GM13977 (cell line): ENCODE measurements at regions not wholly inside any gene's neighbourhood (a gene's known extent, or its start where the extent isn't known, plus 50 kb on each side); places are given as distances from the start of the nearest gene placed in this dataset.

ENCODE experiments used
- DNase-seq: peaks from one replicate; pipeline ENCODE4 v3.0.0; 2012; ENCODE audit warnings: low spot score
- in situ Hi-C: fragments of 300-500 bp; cut with MboI; formaldehyde crosslinking; loops from one replicate; pipeline ENCODE4 v1.12.0; 2022; ENCODE audit warnings: low sequenced_read_pairs, low pct_unique_long_range_greater_than_20kb, mixed read lengths, inconsistent platforms; ENCODE audit not compliant: unreplicated experiment
- TF ChIP-seq, protein P1 (sequence below): IDR thresholded peaks from 2 replicates; pipeline ENCODE4 v1.5.1; 2012; ENCODE audit warnings: mild to moderate bottlenecking, control low read depth; ENCODE audit not compliant: insufficient read depth; ENCODE audit errors: extremely low read depth, missing control alignments

DNA sequence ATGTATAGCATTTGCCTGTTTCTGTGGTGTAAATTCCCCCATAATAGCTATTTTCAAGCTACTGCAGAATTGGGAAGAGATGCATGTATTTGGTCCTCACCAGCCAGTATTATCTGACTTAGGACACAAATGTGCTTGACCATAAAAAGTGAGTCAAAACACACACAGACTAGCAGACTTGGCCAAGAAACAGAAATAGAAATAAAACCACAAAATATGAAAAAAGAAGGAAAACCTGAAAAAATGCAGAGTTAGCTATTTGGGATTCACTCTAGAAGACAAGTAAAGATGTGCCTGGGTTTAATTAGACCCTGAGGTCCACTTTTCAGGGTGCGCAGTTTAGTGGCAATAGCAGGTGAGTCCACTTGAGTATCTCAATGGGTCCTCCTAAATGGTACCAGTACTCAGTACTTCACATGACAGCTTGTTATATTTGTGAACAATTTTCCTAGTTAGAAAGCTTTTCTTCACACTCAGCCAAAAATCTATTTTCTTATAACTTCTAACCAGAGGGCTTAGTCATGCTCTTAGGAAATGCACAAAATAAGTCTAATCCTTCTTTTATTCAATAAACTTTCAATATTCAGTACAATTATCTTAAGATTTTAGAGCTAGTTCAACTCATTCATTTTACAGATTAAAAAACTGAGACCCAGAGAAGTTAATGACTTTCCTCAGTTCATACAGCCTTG is 108.7 kb upstream of the JADE1 start:
- no peak for DNase-seq
- in situ Hi-C loops, result no loop called here
- TF ChIP-seq, protein P1, sequence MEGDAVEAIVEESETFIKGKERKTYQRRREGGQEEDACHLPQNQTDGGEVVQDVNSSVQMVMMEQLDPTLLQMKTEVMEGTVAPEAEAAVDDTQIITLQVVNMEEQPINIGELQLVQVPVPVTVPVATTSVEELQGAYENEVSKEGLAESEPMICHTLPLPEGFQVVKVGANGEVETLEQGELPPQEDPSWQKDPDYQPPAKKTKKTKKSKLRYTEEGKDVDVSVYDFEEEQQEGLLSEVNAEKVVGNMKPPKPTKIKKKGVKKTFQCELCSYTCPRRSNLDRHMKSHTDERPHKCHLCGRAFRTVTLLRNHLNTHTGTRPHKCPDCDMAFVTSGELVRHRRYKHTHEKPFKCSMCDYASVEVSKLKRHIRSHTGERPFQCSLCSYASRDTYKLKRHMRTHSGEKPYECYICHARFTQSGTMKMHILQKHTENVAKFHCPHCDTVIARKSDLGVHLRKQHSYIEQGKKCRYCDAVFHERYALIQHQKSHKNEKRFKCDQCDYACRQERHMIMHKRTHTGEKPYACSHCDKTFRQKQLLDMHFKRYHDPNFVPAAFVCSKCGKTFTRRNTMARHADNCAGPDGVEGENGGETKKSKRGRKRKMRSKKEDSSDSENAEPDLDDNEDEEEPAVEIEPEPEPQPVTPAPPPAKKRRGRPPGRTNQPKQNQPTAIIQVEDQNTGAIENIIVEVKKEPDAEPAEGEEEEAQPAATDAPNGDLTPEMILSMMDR, result no peak

DNA sequence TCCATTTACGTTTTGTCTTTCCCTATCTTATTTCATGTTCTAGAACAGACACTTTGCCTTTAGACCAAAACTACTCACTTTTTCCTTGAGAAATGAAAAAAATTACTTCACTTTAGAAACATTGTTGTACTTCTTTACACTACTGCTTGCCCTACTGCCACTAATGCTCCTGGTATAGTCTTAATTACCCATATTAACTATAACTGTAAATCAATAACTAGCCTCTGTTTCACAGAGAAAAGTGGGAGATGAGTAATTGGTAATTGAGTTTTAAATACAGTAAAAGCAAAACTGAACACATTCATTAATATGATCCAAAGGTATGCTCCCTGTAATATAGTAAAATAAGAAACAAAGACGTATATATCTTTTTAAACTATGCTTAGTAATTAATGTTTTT is 111.1 kb upstream of the JADE1 start:
- TF ChIP-seq, protein P1, result no peak
- no peak for DNase-seq
- in situ Hi-C loops, result no loop called here

DNA sequence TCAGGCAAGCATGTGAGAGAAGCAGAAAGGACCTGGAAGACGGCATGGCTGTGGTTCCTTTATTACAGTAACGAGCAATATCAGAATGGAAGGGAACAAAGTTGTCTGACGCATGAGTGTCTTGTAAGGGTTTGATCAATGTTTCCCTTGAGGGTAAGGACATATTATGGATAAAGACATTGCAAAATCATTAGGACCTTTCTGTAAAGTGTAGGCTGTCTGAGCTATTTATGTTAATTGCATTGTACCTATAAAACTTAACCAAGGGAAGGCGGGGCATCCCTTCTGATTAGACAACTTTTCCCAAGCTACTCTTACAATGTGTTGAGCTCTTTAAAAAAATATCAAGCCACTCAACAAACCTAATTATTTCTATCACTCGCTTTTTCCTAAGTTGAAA is 112.2 kb upstream of the JADE1 start:
- in situ Hi-C loops, result no loop called here
- no peak for DNase-seq

DNA sequence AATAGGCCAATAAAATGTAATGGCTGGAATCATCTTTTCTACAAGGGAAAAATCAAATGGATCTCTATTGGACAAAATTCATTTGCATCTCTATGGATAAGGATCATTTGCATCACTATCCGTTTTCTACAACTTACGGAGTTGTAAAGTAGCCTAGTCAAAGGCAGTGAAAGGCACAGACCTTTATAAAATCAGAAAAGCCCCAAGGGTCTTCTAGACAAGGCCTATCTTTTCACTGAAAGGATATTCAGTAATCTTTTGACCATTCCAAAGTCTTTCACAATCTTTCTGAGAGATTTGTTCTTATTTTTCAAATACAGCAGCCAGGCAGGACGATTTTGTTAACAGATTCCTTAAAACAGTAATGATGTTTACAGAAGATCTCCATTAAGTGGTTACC is 119.5 kb upstream of the JADE1 start:
- in situ Hi-C loops, result no loop called here
- TF ChIP-seq, protein P1, result no peak
- no peak for DNase-seq

More for the DNA sequence above, 112.2 kb upstream of the JADE1 start:
- TF ChIP-seq, protein P1, result no peak

DNA sequence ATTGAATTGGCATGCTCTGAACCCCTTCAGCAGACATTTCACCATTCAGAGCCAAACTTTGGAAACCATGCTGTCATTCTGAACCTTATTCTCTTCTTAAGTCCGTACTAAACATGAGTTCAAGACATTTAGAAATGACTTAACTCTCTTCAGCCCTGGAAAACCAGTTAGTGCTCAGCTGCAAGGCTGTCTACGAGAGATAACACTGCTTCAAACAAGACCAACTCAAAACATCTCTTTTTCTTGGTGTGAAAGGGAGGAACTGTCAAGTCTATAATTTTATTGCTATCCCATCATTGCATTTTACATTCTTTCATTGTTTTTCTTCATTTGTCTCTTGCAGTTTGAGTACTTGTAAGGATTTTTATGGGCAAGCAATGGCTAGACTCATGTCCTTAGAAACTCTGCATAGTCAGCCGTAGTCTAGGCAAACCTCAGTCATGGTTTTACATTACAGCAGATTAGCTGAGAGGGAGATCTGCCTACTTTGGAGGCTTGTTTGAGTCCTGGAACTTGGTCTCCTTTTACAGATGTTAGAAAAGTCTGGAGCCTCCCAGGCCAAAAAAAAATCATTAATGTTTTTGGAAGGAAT is 120.6 kb upstream of the JADE1 start:
- DNase-seq, result no peak
- in situ Hi-C loops, result no loop called here

DNA sequence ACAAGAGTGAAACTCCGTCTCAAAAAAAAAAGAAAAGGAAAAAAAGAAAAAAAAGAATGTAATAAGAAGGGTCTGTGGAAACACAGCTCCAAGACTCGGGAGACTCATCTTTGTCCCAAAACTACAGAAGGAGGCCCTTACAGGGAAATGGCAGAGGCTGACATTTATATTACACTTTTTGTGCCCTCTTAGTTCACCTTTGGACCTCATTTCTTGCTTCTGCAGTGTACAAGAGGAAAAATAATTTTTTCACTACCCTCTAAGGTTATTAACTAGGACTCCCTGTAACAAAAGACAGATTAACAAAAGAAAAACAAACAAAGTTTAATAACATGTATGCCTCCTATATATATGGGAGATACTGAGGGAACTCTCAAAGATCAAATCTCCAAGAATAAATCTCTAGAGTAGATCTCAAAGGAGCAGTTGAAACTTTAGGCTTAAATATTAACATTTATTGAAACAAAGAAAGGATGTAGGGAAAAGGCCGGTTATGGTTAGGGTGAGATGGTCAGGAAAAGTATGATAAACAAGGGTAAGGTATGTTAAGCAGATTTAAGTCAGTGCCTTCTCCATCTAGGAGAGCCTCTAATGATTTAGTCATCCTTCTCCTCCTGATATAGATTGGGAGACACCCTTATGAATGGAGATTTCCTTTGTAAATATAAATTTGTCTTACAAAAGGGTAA is 121.3 kb upstream of the JADE1 start:
- in situ Hi-C loops, result no loop called here
- TF ChIP-seq, protein P1, result no peak
- no peak for DNase-seq

More for the DNA sequence above, 120.6 kb upstream of the JADE1 start:
- TF ChIP-seq, protein P1, result no peak
